Activated CD8-positive, alpha-beta T cell treated with anti-CD3 and anti-CD28 coated beads for 36 hours (primary cell): ENCODE measurements at regions not wholly inside any gene's neighbourhood (a gene's known extent, or its start where the extent isn't known, plus 50 kb on each side); places are given as distances from the start of the nearest gene placed in this dataset.

Source experiments
- ATAC-seq: fragments of 200-7000 bp; cut with Tn5 transposase; one replicate; pipeline ENCODE4 v1.10.0; 2021; ENCODE audit warnings: mild to moderate bottlenecking, moderate library complexity
- CTCF ChIA-PET: fragments of 350-600 bp; sonication (Branson Sonifier 250); formaldehyde crosslinking; loops from one replicate; lab custom pipeline; 2021; ENCODE audit warnings: antibody characterized with exemption; lab: Charles Lee
- POLR2A ChIA-PET: fragments of 350-600 bp; sonication (Branson Sonifier 250); formaldehyde crosslinking; loops from one replicate; lab custom pipeline; 2021; ENCODE audit warnings: antibody characterized with exemption; lab: Charles Lee
- DNase-seq: peaks from one replicate; pipeline ENCODE4 v3.0.0-alpha.2; 2020
- H3K27ac Mint-ChIP-seq: one replicate; pipeline ENCODE4 v1.8.0; 2021; ENCODE audit warnings: mild to moderate bottlenecking, mixed read lengths
- H3K27me3 Mint-ChIP-seq: one replicate; pipeline ENCODE4 v1.8.0; 2021; ENCODE audit warnings: mixed read lengths
- H3K36me3 Mint-ChIP-seq: one replicate; pipeline ENCODE4 v1.8.0; 2021; ENCODE audit warnings: low read depth, mixed read lengths
- H3K4me1 Mint-ChIP-seq: one replicate; pipeline ENCODE4 v1.8.0; 2021; ENCODE audit warnings: low read depth, mixed read lengths
- H3K4me3 Mint-ChIP-seq: one replicate; pipeline ENCODE4 v1.8.0; 2021; ENCODE audit warnings: mild to moderate bottlenecking, moderate library complexity, mixed read lengths
- H3K9me3 Mint-ChIP-seq: one replicate; pipeline ENCODE4 v1.8.0; 2021; ENCODE audit warnings: mixed read lengths
- CTCF ChIP-seq: fragments of 200-600 bp; IDR thresholded peaks from one replicate; pipeline ENCODE4 v1.8.0; 2022; ENCODE audit warnings: antibody characterized with exemption, mild to moderate bottlenecking
- intact Hi-C: fragments of 100-400 bp; cut with micrococcal nuclease; formaldehyde crosslinking; loops from one replicate; pipeline ENCODE4 v1.10.0; 2022

GRCh38 chr1:237998581-237998980 lies 107.9 kb upstream of the ZP4 start:
- no peak overlapping the region for H3K27ac Mint-ChIP-seq
- ATAC-seq (no peak), DNase-seq (no peak)
- no peaks in the 10 kb centered on the region for H3K4me1 Mint-ChIP-seq
- TF ChIP-seq CTCF = no peak
- no peaks in the 10 kb centered on the region for H3K27me3 Mint-ChIP-seq
- H3K36me3 Mint-ChIP-seq = no peaks in the 10 kb centered on the region
- ChIA-PET POLR2A (no interaction called here), CTCF (no interaction called here)
- no peaks in the 10 kb centered on the region for H3K9me3 Mint-ChIP-seq
- intact Hi-C loops = no loop called here
- H3K4me3 Mint-ChIP-seq = no peak overlapping the region

- Mint-ChIP-seq H3K9me3 (peaks cover under 1% of the 10 kb centered on the region), H3K4me1 (no peaks in the 10 kb centered on the region), H3K36me3 (no peaks in the 10 kb centered on the region), H3K4me3 (no peak overlapping the region), H3K27ac (no peak overlapping the region), H3K27me3 (no peaks in the 10 kb centered on the region)
- intact Hi-C loops = no loop called here
- DNase-seq (no peak), ATAC-seq (no peak)
- ChIA-PET CTCF (no interaction called here), POLR2A (no interaction called here)
- TF ChIP-seq CTCF = no peak
Observed at GRCh38 chr1:237983496-237983895, 92.8 kb upstream of the ZP4 start.

- POLR2A ChIA-PET = no interaction called here
- Mint-ChIP-seq H3K4me1 (no peaks in the 10 kb centered on the region), H3K27me3 (no peaks in the 10 kb centered on the region), H3K9me3 (peaks cover 4% of the 10 kb centered on the region), H3K27ac (no peak overlapping the region), H3K36me3 (no peaks in the 10 kb centered on the region), H3K4me3 (no peak overlapping the region)
- intact Hi-C loops = no loop called here
- no peak for TF ChIP-seq CTCF
- CTCF ChIA-PET = no interaction called here
- DNase-seq = no peak
- no peak for ATAC-seq
Observed at GRCh38 chr1:237981223-237981622, 90.5 kb upstream of the ZP4 start.

GRCh38 chr1:237976331-237976730 lies 85.6 kb upstream of the ZP4 start:
- peaks cover 4% of the 10 kb centered on the region for H3K9me3 Mint-ChIP-seq
- H3K4me1 Mint-ChIP-seq = no peaks in the 10 kb centered on the region
- H3K27ac Mint-ChIP-seq = no peak overlapping the region
- no peak for TF ChIP-seq CTCF
- ATAC-seq (no peak), DNase-seq (no peak)
- no peak overlapping the region for H3K4me3 Mint-ChIP-seq
- H3K36me3 Mint-ChIP-seq = no peaks in the 10 kb centered on the region
- ChIA-PET POLR2A (no interaction called here), CTCF (no interaction called here)
- no peaks in the 10 kb centered on the region for H3K27me3 Mint-ChIP-seq
- intact Hi-C loops = no loop called here

- ChIA-PET CTCF (no interaction called here), POLR2A (no interaction called here)
- Mint-ChIP-seq H3K4me3 (no peak overlapping the region), H3K27me3 (no peaks in the 10 kb centered on the region), H3K36me3 (no peaks in the 10 kb centered on the region), H3K9me3 (peaks cover 4% of the 10 kb centered on the region), H3K27ac (no peak overlapping the region), H3K4me1 (no peaks in the 10 kb centered on the region)
- TF ChIP-seq CTCF = no peak
- no peak for DNase-seq
- ATAC-seq = no peak
- intact Hi-C loops = no loop called here
Observed at GRCh38 chr1:237975903-237976302, 85.2 kb upstream of the ZP4 start.
